Fibroblast of villous mesenchyme (primary cell): ENCODE measurements at regions not wholly inside any gene's neighbourhood (a gene's known extent, or its start where the extent isn't known, plus 50 kb on each side); places are given as distances from the start of the nearest gene placed in this dataset.
A peak's percentile ranks its signal among the peaks of the same experiment; 100 is the strongest.
"Not testable (repeated sequence)": the region's sequence is repeated elsewhere in the genome, so short reads cannot be mapped to it uniquely, and the experiment has no call there.

Experiments
- DNase-seq: peaks from one replicate; pipeline ENCODE4 v3.0.0-alpha.2; 2010; ENCODE audit warnings: low read depth
- H3K4me3 ChIP-seq: 2 replicates; pipeline ENCODE4 v1.5.1; 2011; ENCODE audit warnings: low read depth, mild to moderate bottlenecking, low read length
- CTCF ChIP-seq: IDR thresholded peaks from 2 replicates; pipeline ENCODE4 v1.5.1; 2012; ENCODE audit warnings: low read depth, mild to moderate bottlenecking, low read length; ENCODE audit not compliant: insufficient read depth

GRCh38 chr3:156036258-156037053 lies 83.9 kb upstream of the KCNAB1 start:
- no peak overlapping the region for H3K4me3 ChIP-seq

GRCh38 chr3:156037356-156037755 lies 83.0 kb upstream of the KCNAB1 start:
- DNase-seq: no peak

More at GRCh38 chr3:156036258-156037053, 83.9 kb upstream of the KCNAB1 start:
- DNase-seq: no peak
- no peak for TF ChIP-seq CTCF

GRCh38 chr3:156038869-156039268 lies 81.5 kb upstream of the KCNAB1 start:
- no peak overlapping the region for H3K4me3 ChIP-seq
- peak; percentile 8 for DNase-seq
- no peak for TF ChIP-seq CTCF

More at GRCh38 chr3:156037356-156037755, 83.0 kb upstream of the KCNAB1 start:
- no peak overlapping the region for H3K4me3 ChIP-seq
- TF ChIP-seq CTCF: no peak

- DNase-seq: no peak
- TF ChIP-seq CTCF: no peak
- H3K4me3 ChIP-seq: no peak overlapping the region
Observed at GRCh38 chr3:156040041-156040440, 80.3 kb upstream of the KCNAB1 start.

- H3K4me3 ChIP-seq: not testable (repeated sequence)
Observed at GRCh38 chr3:156041216-156041841, 79.0 kb upstream of the KCNAB1 start.

GRCh38 chr3:156041856-156042255 lies 78.5 kb upstream of the KCNAB1 start:
- not testable (repeated sequence) for DNase-seq, H3K4me3 ChIP-seq

More at GRCh38 chr3:156041216-156041841, 79.0 kb upstream of the KCNAB1 start:
- not testable (repeated sequence) for DNase-seq

GRCh38 chr3:156043832-156044633 lies 76.3 kb upstream of the KCNAB1 start:
- peak; percentile 19 for DNase-seq
- peak; percentile 67 for TF ChIP-seq CTCF
- H3K4me3 ChIP-seq: not testable (repeated sequence)
